DND-41 (cell line): ENCODE measurements at regions not wholly inside any gene's neighbourhood (a gene's known extent, or its start where the extent isn't known, plus 50 kb on each side); places are given as distances from the start of the nearest gene placed in this dataset.

Experiments
- ATAC-seq: fragments of 200-7000 bp; cut with Tn5 transposase; 3 replicates; pipeline ENCODE4 v1.9.1; 2021; ENCODE audit warnings: low read depth; ENCODE audit not compliant: insufficient read depth
- DNase-seq: peaks from one replicate; pipeline ENCODE4 v3.0.0-alpha.2; 2020
- H2AFZ ChIP-seq: 2 replicates; pipeline ENCODE4 v1.6.0; 2012; ENCODE audit warnings: low read depth, low read length
- H3K27ac ChIP-seq: 2 replicates; pipeline ENCODE4 v1.5.1; 2012; ENCODE audit warnings: low read length, inconsistent platforms
- H3K27me3 ChIP-seq: fragments of 200-600 bp; sonication (generic); 2 replicates; pipeline ENCODE4 v1.6.0; 2012; ENCODE audit warnings: low read length, mild to moderate bottlenecking, inconsistent platforms; ENCODE audit not compliant: insufficient read depth, poor library complexity
- H3K36me3 ChIP-seq: 2 replicates; pipeline ENCODE4 v1.5.1; 2012; ENCODE audit warnings: low read length, inconsistent platforms; ENCODE audit not compliant: insufficient read depth
- H3K4me1 ChIP-seq: 2 replicates; pipeline ENCODE4 v1.5.1; 2012; ENCODE audit warnings: mild to moderate bottlenecking, low read length; ENCODE audit not compliant: insufficient read depth
- H3K4me2 ChIP-seq: 2 replicates; pipeline ENCODE4 v1.6.0; 2012; ENCODE audit warnings: mild to moderate bottlenecking, moderate library complexity, low read length, inconsistent platforms; ENCODE audit not compliant: insufficient read depth
- H3K4me3 ChIP-seq, 2 experiments: fragments of 200-600 bp in 1 of 2; shearing (Covaris generic) in 1 of 2; 2 replicates each; pipeline ENCODE4 v1.5.1; 2012 to 2016; ENCODE audit warnings: inconsistent platforms in 2 of 2, low read length in 2 of 2, mild to moderate bottlenecking in 2 of 2, low read depth in 1 of 2, moderate library complexity in 1 of 2
- H3K79me2 ChIP-seq: 2 replicates; pipeline ENCODE4 v1.6.0; 2012; ENCODE audit warnings: low read length, inconsistent platforms; ENCODE audit not compliant: insufficient read depth
- H3K9ac ChIP-seq: 2 replicates; pipeline ENCODE4 v1.6.0; 2012; ENCODE audit warnings: low read depth, mild to moderate bottlenecking, inconsistent platforms, low read length, moderate library complexity
- H3K9me3 ChIP-seq: 2 replicates; pipeline ENCODE4 v1.5.1; 2012; ENCODE audit warnings: low read length, moderate library complexity, mild to moderate bottlenecking, inconsistent platforms; ENCODE audit not compliant: insufficient read depth, severe bottlenecking
- H4K20me1 ChIP-seq: 2 replicates; pipeline ENCODE4 v1.6.0; 2012; ENCODE audit warnings: low read length; ENCODE audit not compliant: insufficient read depth
- EZH2 ChIP-seq: IDR thresholded peaks from 3 replicates; pipeline ENCODE4 v1.6.1; 2012; ENCODE audit warnings: borderline replicate concordance, low read depth, mild to moderate bottlenecking, moderate library complexity, low read length, inconsistent platforms; ENCODE audit not compliant: severe bottlenecking
- TF ChIP-seq, protein P1 (sequence below): IDR thresholded peaks from 2 replicates; pipeline ENCODE4 v1.5.1; 2012; ENCODE audit warnings: borderline replicate concordance, low read length, moderate library complexity, mild to moderate bottlenecking; ENCODE audit not compliant: poor library complexity, severe bottlenecking; ENCODE audit errors: extremely low read depth

DNA sequence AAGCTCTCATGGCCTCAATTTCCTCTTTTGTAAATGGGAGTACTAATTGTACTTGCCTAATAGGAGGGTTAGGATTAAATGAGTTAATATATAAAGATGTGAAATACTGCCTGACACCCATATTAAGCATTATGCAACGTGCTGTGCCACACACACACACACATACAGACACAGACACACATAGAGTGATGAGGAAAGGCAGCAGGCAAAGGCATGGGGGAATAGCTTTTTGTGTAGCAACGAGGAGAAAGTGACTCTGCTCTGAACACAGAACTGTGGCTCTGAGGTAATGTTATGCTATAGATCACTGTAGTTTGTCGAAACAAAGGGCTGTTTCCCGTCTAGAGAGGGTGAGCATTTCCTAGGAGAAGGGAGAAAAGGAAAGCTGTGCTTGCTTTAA lies 233.3 kb upstream of the SLCO3A1 start:
- ATAC-seq = 0 out of 3 replicates have a peak, but pooled peaks have one; percentile 40
- no peak overlapping the region for H3K4me3 ChIP-seq

DNA sequence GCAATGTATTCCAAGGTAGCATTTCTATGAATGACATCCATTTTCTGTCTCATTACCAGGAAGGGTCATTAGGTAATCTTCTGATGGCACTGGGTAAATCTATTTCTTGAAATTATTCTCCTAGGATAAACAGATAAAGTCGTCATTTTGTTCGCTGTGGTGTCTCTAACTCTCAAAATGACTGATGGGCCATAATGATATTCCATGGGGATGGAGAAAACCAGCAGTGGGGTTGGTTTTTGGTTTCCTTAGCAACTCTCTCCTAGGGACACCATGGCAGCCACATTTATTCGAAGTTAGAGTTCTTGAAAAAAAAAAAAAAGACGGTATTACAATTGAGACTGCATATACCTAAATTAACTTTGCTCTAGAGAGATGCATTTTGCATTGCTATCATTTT lies 231.3 kb upstream of the SLCO3A1 start:
- no peaks in the 10 kb centered on the region for H3K27me3 ChIP-seq
- H2AFZ ChIP-seq = no peak overlapping the region
- H3K36me3 ChIP-seq = no peaks in the 10 kb centered on the region
- no peaks in the 10 kb centered on the region for H3K4me1 ChIP-seq
- H3K79me2 ChIP-seq = no peaks in the 10 kb centered on the region
- DNase-seq = no peak
- no peak for TF ChIP-seq EZH2
- TF ChIP-seq, protein P1, sequence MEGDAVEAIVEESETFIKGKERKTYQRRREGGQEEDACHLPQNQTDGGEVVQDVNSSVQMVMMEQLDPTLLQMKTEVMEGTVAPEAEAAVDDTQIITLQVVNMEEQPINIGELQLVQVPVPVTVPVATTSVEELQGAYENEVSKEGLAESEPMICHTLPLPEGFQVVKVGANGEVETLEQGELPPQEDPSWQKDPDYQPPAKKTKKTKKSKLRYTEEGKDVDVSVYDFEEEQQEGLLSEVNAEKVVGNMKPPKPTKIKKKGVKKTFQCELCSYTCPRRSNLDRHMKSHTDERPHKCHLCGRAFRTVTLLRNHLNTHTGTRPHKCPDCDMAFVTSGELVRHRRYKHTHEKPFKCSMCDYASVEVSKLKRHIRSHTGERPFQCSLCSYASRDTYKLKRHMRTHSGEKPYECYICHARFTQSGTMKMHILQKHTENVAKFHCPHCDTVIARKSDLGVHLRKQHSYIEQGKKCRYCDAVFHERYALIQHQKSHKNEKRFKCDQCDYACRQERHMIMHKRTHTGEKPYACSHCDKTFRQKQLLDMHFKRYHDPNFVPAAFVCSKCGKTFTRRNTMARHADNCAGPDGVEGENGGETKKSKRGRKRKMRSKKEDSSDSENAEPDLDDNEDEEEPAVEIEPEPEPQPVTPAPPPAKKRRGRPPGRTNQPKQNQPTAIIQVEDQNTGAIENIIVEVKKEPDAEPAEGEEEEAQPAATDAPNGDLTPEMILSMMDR = no peak
- no peaks in the 10 kb centered on the region for H3K9me3 ChIP-seq
- no peak overlapping the region for H3K4me2 ChIP-seq
- no peaks in the 10 kb centered on the region for H4K20me1 ChIP-seq
- no peak overlapping the region for H3K9ac ChIP-seq
- no peak for ATAC-seq
- H3K27ac ChIP-seq = no peak overlapping the region
- no peak overlapping the region for H3K4me3 ChIP-seq

More for the DNA sequence above, 233.3 kb upstream of the SLCO3A1 start:
- Histone ChIP-seq H3K79me2 (no peaks in the 10 kb centered on the region), H3K27me3 (no peaks in the 10 kb centered on the region), H3K27ac (no peak overlapping the region), H2AFZ (no peak overlapping the region), H3K36me3 (no peaks in the 10 kb centered on the region), H3K9ac (no peak overlapping the region), H3K4me1 (no peaks in the 10 kb centered on the region), H4K20me1 (no peaks in the 10 kb centered on the region), H3K9me3 (no peaks in the 10 kb centered on the region), H3K4me2 (no peak overlapping the region)
- no peak for TF ChIP-seq EZH2
- TF ChIP-seq, protein P1 = no peak
- no peak for DNase-seq

DNA sequence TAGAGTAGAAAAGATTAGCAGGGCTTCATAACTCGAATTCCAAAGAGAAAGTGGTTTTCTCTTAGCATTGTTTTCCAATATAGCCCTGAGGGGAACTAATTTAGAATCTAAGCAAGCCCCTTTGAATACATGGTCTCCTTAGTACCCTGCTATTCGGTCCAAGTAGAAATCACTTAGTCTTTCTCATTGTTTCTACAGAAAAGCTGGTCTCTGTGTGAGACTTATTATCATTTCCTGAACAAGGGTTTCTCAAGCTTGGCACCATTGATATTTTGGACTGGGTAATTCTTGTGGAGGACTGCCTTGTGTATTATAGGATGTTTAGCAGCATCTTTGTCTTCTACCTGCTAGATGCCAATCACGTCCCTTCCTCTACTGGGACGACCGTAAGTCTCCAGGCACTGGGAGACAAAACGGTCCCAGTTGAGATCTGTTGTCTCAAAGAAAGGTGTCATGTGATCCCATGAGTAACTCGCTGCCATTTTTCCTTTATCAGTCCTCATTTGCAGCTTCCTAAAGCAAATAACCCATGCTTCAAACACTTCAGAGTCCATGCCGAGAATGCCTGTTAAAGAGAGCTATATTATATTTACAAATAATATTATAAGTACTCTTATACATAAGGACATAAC lies 230.7 kb upstream of the SLCO3A1 start:
- Histone ChIP-seq H3K4me2 (no peak overlapping the region), H3K9ac (no peak overlapping the region), H3K4me1 (no peaks in the 10 kb centered on the region), H3K9me3 (no peaks in the 10 kb centered on the region), H3K4me3 (no peak overlapping the region), H3K27me3 (no peaks in the 10 kb centered on the region), H3K36me3 (no peaks in the 10 kb centered on the region), H3K27ac (no peak overlapping the region), H4K20me1 (no peaks in the 10 kb centered on the region), H3K79me2 (no peaks in the 10 kb centered on the region), H2AFZ (no peak overlapping the region)
- DNase-seq (no peak), ATAC-seq (no peak)
- TF ChIP-seq EZH2 = no peak
- TF ChIP-seq, protein P1 = no peak
